GM19452 (cell line): ENCODE measurements at regions not wholly inside any gene's neighbourhood (a gene's known extent, or its start where the extent isn't known, plus 50 kb on each side); places are given as distances from the start of the nearest gene placed in this dataset.

ENCODE experiments used
- ATAC-seq: cut with Tn5 transposase; IDR thresholded peaks from one replicate; pipeline ENCODE4 v1.9.1; 2021; ENCODE audit not compliant: unreplicated experiment

GRCh38 chr9:27743490-27743889 is 170.2 kb upstream of the C9orf72 start:
- no peak for ATAC-seq

- ATAC-seq = no peak
Observed at GRCh38 chr9:27747450-27747849, 174.2 kb upstream of the C9orf72 start.

GRCh38 chr9:27749838-27750237 is 176.6 kb upstream of the C9orf72 start:
- ATAC-seq = no peak

GRCh38 chr9:27750566-27750965 is 177.3 kb upstream of the C9orf72 start:
- ATAC-seq = no peak

GRCh38 chr9:27752069-27752468 is 178.8 kb upstream of the C9orf72 start:
- ATAC-seq = no peak

GRCh38 chr9:27755846-27756245 is 182.6 kb upstream of the C9orf72 start:
- no peak for ATAC-seq

- no peak for ATAC-seq
Observed at GRCh38 chr9:27756418-27756817, 183.1 kb upstream of the C9orf72 start.

GRCh38 chr9:27763831-27764230 is 190.6 kb upstream of the C9orf72 start:
- ATAC-seq = no peak

- ATAC-seq = no peak
Observed at GRCh38 chr9:27765266-27766072, 192.2 kb upstream of the C9orf72 start.

GRCh38 chr9:27766073-27766835 is 193.0 kb upstream of the C9orf72 start:
- ATAC-seq = no peak

- ATAC-seq = no peak
Observed at GRCh38 chr9:27768781-27769180, 195.5 kb upstream of the C9orf72 start.

GRCh38 chr9:27770541-27770940 is 197.3 kb upstream of the C9orf72 start:
- ATAC-seq = no peak

GRCh38 chr9:27771803-27772545 is 198.7 kb upstream of the C9orf72 start:
- ATAC-seq = no peak

GRCh38 chr9:27784847-27785713 is 211.8 kb upstream of the C9orf72 start:
- ATAC-seq = peak; percentile 59

GRCh38 chr9:27785714-27786100 is 212.4 kb upstream of the C9orf72 start:
- peak; percentile 81 for ATAC-seq

GRCh38 chr9:27787891-27788290 is 214.6 kb upstream of the C9orf72 start:
- ATAC-seq = no peak

GRCh38 chr9:27791311-27791710 is 218.0 kb upstream of the C9orf72 start:
- ATAC-seq = no peak

- no peak for ATAC-seq
Observed at GRCh38 chr9:27792971-27793689, 219.8 kb upstream of the C9orf72 start.

- no peak for ATAC-seq
Observed at GRCh38 chr9:27799326-27799725, 226.0 kb upstream of the C9orf72 start.

- ATAC-seq = no peak
Observed at GRCh38 chr9:27800159-27800558, 226.9 kb upstream of the C9orf72 start.
